ENCODE measurements at regions not wholly inside any gene's neighbourhood (a gene's known extent, or its start where the extent isn't known, plus 50 kb on each side); places are given as distances from the start of the nearest gene placed in this dataset.
A peak's percentile ranks its signal among the peaks of the same experiment; 100 is the strongest.

DNA sequence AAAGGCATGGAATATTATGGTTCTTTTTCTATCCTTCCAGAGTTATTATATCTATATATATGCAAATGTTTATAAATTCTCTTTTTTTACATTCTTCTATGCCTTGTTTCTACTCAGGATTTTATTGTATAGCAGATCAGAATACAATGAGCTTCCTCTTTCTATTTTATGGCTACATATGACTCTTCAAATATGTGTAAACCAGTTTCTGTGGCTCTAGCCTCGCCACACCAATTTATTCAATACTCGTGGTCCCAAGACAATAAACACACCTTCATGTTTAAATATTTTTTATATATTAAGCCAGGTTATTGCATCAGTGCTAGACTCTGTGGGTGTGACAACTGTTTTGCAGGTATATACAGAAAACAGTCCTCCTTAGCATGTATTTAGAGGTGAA lies 237.5 kb upstream of the MKLN1 start (continued):
- TF ChIP-seq, protein P1, sequence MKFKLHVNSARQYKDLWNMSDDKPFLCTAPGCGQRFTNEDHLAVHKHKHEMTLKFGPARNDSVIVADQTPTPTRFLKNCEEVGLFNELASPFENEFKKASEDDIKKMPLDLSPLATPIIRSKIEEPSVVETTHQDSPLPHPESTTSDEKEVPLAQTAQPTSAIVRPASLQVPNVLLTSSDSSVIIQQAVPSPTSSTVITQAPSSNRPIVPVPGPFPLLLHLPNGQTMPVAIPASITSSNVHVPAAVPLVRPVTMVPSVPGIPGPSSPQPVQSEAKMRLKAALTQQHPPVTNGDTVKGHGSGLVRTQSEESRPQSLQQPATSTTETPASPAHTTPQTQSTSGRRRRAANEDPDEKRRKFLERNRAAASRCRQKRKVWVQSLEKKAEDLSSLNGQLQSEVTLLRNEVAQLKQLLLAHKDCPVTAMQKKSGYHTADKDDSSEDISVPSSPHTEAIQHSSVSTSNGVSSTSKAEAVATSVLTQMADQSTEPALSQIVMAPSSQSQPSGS (CRISPR knock-in tag; IDR thresholded peaks at IDR 0.05; ENCODE audit: borderline replicate concordance, low read depth), result no peak
- TF ChIP-seq NFYB (CRISPR knock-in tag; conservative IDR thresholded peaks at IDR 0.05; ENCODE audit: low read depth), result no peak

- TF ChIP-seq, protein P2, sequence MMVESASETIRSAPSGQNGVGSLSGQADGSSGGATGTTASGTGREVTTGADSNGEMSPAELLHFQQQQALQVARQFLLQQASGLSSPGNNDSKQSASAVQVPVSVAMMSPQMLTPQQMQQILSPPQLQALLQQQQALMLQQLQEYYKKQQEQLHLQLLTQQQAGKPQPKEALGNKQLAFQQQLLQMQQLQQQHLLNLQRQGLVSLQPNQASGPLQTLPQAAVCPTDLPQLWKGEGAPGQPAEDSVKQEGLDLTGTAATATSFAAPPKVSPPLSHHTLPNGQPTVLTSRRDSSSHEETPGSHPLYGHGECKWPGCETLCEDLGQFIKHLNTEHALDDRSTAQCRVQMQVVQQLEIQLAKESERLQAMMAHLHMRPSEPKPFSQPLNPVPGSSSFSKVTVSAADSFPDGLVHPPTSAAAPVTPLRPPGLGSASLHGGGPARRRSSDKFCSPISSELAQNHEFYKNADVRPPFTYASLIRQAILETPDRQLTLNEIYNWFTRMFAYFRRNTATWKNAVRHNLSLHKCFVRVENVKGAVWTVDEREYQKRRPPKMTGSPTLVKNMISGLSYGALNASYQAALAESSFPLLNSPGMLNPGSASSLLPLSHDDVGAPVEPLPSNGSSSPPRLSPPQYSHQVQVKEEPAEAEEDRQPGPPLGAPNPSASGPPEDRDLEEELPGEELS (CRISPR knock-in tag; IDR thresholded peaks at IDR 0.05), result no peak
- TF ChIP-seq ZNF121 (CRISPR knock-in tag; IDR thresholded peaks at IDR 0.05), result 0 out of 2 replicates have a peak, but pooled peaks have one; percentile 31
- no peak for TF ChIP-seq ATF1 (CRISPR knock-in tag; IDR thresholded peaks at IDR 0.05)
- peak; percentile 89 for TF ChIP-seq ZNF232 (CRISPR knock-in tag; IDR thresholded peaks at IDR 0.05)
- H3K27me3 Mint-ChIP-seq (ENCODE audit: low read depth), result no peaks in the 10 kb centered on the region
- peaks cover 57% of the 10 kb centered on the region for H3K4me1 Mint-ChIP-seq
- H3K36me3 Mint-ChIP-seq, result peaks cover 4% of the 10 kb centered on the region
- DNase-seq (ENCODE audit: low spot score) (no peak), ATAC-seq (peak; percentile 83)
- ChIA-PET POLR2A (no interaction called here), CTCF (interaction anchor here (1.0 kb wide), 1 partner anchor 23 kb away, joined by 3 read pairs; no protein-coding TSS in a partner anchor)
- H3K9me3 Mint-ChIP-seq, result peaks cover 3% of the 10 kb centered on the region; the same call in 1 of the 2 replicates
- peak overlapping the region; percentile 51 for H3K4me3 Mint-ChIP-seq
- peak overlapping the region; percentile 99 for H3K27ac Mint-ChIP-seq
Observed at GRCh38 chr7:131090886-131091692, 236.6 kb upstream of the MKLN1 start.

DNA sequence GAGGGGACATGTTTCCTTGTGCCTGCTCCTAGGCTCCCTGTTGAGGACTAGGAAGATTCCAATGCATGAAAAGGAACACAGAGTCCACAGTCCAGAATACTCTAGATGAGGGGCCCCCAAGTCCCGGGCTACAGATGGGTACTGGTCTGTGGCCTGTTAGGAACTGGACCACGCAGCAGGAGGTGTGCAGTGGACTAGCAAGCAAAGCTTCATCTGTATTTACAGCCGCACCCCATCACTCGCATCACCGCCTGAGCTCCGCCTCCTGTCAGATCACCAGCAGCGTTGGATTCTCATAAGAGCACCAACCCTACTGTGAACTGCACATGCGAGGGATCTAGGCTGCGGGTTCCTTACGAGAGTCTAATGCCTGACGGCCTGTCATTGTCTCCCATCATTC lies 233.0 kb upstream of the MKLN1 start:
- ChIA-PET CTCF (no interaction called here), POLR2A (no interaction called here)
- Mint-ChIP-seq H3K27me3 (ENCODE audit: low read depth) (no peaks in the 10 kb centered on the region), H3K36me3 (no peaks in the 10 kb centered on the region), H3K27ac (peak overlapping the region; percentile 64; the same call in 1 of the 2 replicates), H3K9me3 (no peaks in the 10 kb centered on the region), H3K4me1 (peaks cover 71% of the 10 kb centered on the region), H3K4me3 (no peak overlapping the region)
- no peak for ATAC-seq
- DNase-seq (ENCODE audit: low spot score), result no peak
- TF ChIP-seq SMAD4 (CRISPR knock-in tag; IDR thresholded peaks at IDR 0.05) (no peak), PRRX2 (CRISPR knock-in tag; IDR thresholded peaks at IDR 0.05) (no peak), ATF1 (CRISPR knock-in tag; IDR thresholded peaks at IDR 0.05) (no peak), ZMAT4 (CRISPR knock-in tag; IDR thresholded peaks at IDR 0.05) (no peak), HMGXB4 (CRISPR knock-in tag; IDR thresholded peaks at IDR 0.05) (no peak), NFATC4 (CRISPR knock-in tag; IDR thresholded peaks at IDR 0.05) (no peak), JAZF1 (CRISPR knock-in tag; IDR thresholded peaks at IDR 0.05) (no peak), KAT7 (CRISPR knock-in tag; IDR thresholded peaks at IDR 0.05; ENCODE audit: borderline replicate concordance) (no peak), RELA (CRISPR knock-in tag; IDR thresholded peaks at IDR 0.05; ENCODE audit: borderline replicate concordance) (no peak), ZNF423 (CRISPR knock-in tag; IDR thresholded peaks at IDR 0.05) (no peak), ZNF232 (CRISPR knock-in tag; IDR thresholded peaks at IDR 0.05) (no peak), NFE2L1 (CRISPR knock-in tag; IDR thresholded peaks at IDR 0.05) (no peak), GTF2I (CRISPR knock-in tag; conservative IDR thresholded peaks at IDR 0.05) (no peak), ZNF671 (CRISPR knock-in tag; IDR thresholded peaks at IDR 0.05) (no peak), ZNF416 (CRISPR knock-in tag; IDR thresholded peaks at IDR 0.05) (no peak), ATF3 (CRISPR knock-in tag; conservative IDR thresholded peaks at IDR 0.05) (no peak), ZBTB43 (CRISPR knock-in tag; IDR thresholded peaks at IDR 0.05) (no peak)
- TF ChIP-seq, protein P3, sequence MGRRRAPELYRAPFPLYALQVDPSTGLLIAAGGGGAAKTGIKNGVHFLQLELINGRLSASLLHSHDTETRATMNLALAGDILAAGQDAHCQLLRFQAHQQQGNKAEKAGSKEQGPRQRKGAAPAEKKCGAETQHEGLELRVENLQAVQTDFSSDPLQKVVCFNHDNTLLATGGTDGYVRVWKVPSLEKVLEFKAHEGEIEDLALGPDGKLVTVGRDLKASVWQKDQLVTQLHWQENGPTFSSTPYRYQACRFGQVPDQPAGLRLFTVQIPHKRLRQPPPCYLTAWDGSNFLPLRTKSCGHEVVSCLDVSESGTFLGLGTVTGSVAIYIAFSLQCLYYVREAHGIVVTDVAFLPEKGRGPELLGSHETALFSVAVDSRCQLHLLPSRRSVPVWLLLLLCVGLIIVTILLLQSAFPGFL (CRISPR knock-in tag; IDR thresholded peaks at IDR 0.05; ENCODE audit: borderline replicate concordance), result no peak
- TF ChIP-seq, protein P4, sequence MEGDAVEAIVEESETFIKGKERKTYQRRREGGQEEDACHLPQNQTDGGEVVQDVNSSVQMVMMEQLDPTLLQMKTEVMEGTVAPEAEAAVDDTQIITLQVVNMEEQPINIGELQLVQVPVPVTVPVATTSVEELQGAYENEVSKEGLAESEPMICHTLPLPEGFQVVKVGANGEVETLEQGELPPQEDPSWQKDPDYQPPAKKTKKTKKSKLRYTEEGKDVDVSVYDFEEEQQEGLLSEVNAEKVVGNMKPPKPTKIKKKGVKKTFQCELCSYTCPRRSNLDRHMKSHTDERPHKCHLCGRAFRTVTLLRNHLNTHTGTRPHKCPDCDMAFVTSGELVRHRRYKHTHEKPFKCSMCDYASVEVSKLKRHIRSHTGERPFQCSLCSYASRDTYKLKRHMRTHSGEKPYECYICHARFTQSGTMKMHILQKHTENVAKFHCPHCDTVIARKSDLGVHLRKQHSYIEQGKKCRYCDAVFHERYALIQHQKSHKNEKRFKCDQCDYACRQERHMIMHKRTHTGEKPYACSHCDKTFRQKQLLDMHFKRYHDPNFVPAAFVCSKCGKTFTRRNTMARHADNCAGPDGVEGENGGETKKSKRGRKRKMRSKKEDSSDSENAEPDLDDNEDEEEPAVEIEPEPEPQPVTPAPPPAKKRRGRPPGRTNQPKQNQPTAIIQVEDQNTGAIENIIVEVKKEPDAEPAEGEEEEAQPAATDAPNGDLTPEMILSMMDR (IDR thresholded peaks at IDR 0.05), result no peak

Data from WTC11 (cell line).